IMR-90 (cell line): ENCODE measurements at regions not wholly inside any gene's neighbourhood (a gene's known extent, or its start where the extent isn't known, plus 50 kb on each side); places are given as distances from the start of the nearest gene placed in this dataset.

Experiments used
- ATAC-seq: fragments of 200-7000 bp; cut with Tn5 transposase; 2 replicates; pipeline ENCODE4 v1.9.1; 2020; ENCODE audit warnings: low read depth, mild to moderate bottlenecking, moderate library complexity
- BruUV-seq: library from RNA; stranded (reverse); fragments of 400-500 nt; replicated peaks from 2 replicates; lab custom pipeline; 2021; lab: Mats Ljungman, UMichigan
- CTCF ChIA-PET: fragments of 300-600 bp; formaldehyde crosslinking; extraction: SDS; loops from one replicate; lab custom pipeline; 2021; ENCODE audit warnings: antibody characterized with exemption; lab: Yijun Ruan, JAX
- POLR2A ChIA-PET: fragments of 300-600 bp; sonication (Branson Sonifier 250); formaldehyde crosslinking; loops from one replicate; lab custom pipeline; 2022; ENCODE audit warnings: antibody characterized with exemption; ENCODE audit not compliant: unreplicated experiment; lab: Charles Lee
- DNase-seq: peaks from one replicate; pipeline ENCODE4 v3.0.0; 2013
- H2AFZ ChIP-seq: replicated peaks from 2 replicates; pipeline ENCODE3; 2013; ENCODE audit warnings: low read length, mild to moderate bottlenecking; ENCODE audit not compliant: poor library complexity
- H2AK5ac ChIP-seq: 2 replicates; pipeline ENCODE4 v1.6.1; 2013; ENCODE audit warnings: low read depth, low read length, inconsistent platforms
- H2AK9ac ChIP-seq: replicated peaks from 2 replicates; pipeline ENCODE3; 2013; ENCODE audit warnings: mild to moderate bottlenecking, low read depth, low read length, moderate library complexity; ENCODE audit not compliant: poor library complexity
- H2BK120ac ChIP-seq: 2 replicates; pipeline ENCODE4 v1.6.1; 2013; ENCODE audit warnings: low read depth, low read length, inconsistent platforms
- H2BK15ac ChIP-seq: 3 replicates; pipeline ENCODE4 v1.6.1; 2013; ENCODE audit warnings: low read depth, low read length, inconsistent platforms
- H2BK20ac ChIP-seq: 2 replicates; pipeline ENCODE4 v1.6.1; 2013; ENCODE audit warnings: low read depth, mild to moderate bottlenecking, inconsistent platforms, low read length, moderate library complexity
- H2BK5ac ChIP-seq: 2 replicates; pipeline ENCODE4 v1.6.1; 2013; ENCODE audit warnings: mild to moderate bottlenecking, low read depth, low read length, inconsistent platforms; ENCODE audit not compliant: poor library complexity, severe bottlenecking
- H3K14ac ChIP-seq: replicated peaks from 2 replicates; pipeline ENCODE4 v1.6.1; 2013; ENCODE audit warnings: low read depth, low read length, inconsistent platforms
- H3K18ac ChIP-seq: 2 replicates; pipeline ENCODE4 v1.6.1; 2013; ENCODE audit warnings: low read depth, low read length, control low read depth
- H3K23ac ChIP-seq: 2 replicates; pipeline ENCODE4 v1.6.1; 2013; ENCODE audit warnings: low read depth, low read length, inconsistent platforms
- H3K27ac ChIP-seq: 2 replicates; pipeline ENCODE4 v1.5.1; 2013; ENCODE audit warnings: mild to moderate bottlenecking, control low read depth, low read length; ENCODE audit not compliant: insufficient read depth
- H3K27me3 ChIP-seq: 2 replicates; pipeline ENCODE4 v1.6.1; 2013; ENCODE audit warnings: low read length; ENCODE audit not compliant: control insufficient read depth, insufficient read depth
- H3K36me3 ChIP-seq: 2 replicates; pipeline ENCODE4 v1.6.1; 2013; ENCODE audit warnings: low read length, mixed read lengths; ENCODE audit not compliant: control insufficient read depth, insufficient read depth
- H3K4ac ChIP-seq: 2 replicates; pipeline ENCODE4 v1.6.1; 2013; ENCODE audit warnings: low read depth, low read length, inconsistent platforms
- H3K4me1 ChIP-seq: 2 replicates; pipeline ENCODE4 v1.6.1; 2013; ENCODE audit warnings: low read length, mixed read lengths; ENCODE audit not compliant: control insufficient read depth, insufficient read depth
- H3K4me2 ChIP-seq: 2 replicates; pipeline ENCODE4 v1.6.1; 2013; ENCODE audit warnings: low read depth, mild to moderate bottlenecking, control low read depth, low read length, moderate library complexity
- H3K4me3 ChIP-seq: 2 replicates; pipeline ENCODE4 v1.5.1; 2013; ENCODE audit warnings: low read depth, mild to moderate bottlenecking, control low read depth, low read length, moderate library complexity; ENCODE audit not compliant: insufficient read depth
- H3K56ac ChIP-seq: 2 replicates; pipeline ENCODE4 v1.6.1; 2013; ENCODE audit warnings: low read length, inconsistent platforms; ENCODE audit not compliant: insufficient read depth; ENCODE audit errors: extremely low read depth
- H3K79me1 ChIP-seq, 2 experiments: 2 replicates each; pipeline ENCODE4 v1.6.1; 2013; ENCODE audit warnings: low read length in 2 of 2, inconsistent platforms in 1 of 2, low read depth in 1 of 2
- H3K9ac ChIP-seq: 2 replicates; pipeline ENCODE4 v1.6.1; 2013; ENCODE audit warnings: low read depth, low read length, control low read depth
- H3K9me1 ChIP-seq: 2 replicates; pipeline ENCODE4 v1.6.1; 2013; ENCODE audit warnings: low read length, inconsistent platforms; ENCODE audit not compliant: insufficient read depth
- H3K9me3 ChIP-seq: 2 replicates; pipeline ENCODE4 v1.6.1; 2013; ENCODE audit warnings: low read length; ENCODE audit not compliant: control insufficient read depth, insufficient read depth
- H4K20me1 ChIP-seq: 2 replicates; pipeline ENCODE4 v1.6.1; 2013; ENCODE audit warnings: low read length, inconsistent platforms; ENCODE audit not compliant: insufficient read depth
- H4K5ac ChIP-seq: 2 replicates; pipeline ENCODE4 v1.6.1; 2013; ENCODE audit warnings: mild to moderate bottlenecking, low read depth, low read length, control low read depth
- H4K8ac ChIP-seq, 2 experiments: 2 replicates each; pipeline ENCODE4 v1.6.1; 2013; ENCODE audit warnings: low read depth in 2 of 2, low read length in 2 of 2, control low read depth in 1 of 2, inconsistent platforms in 1 of 2
- H4K91ac ChIP-seq: 2 replicates; pipeline ENCODE4 v1.6.1; 2013; ENCODE audit warnings: low read depth, low read length, inconsistent platforms; ENCODE audit not compliant: insufficient read depth
- CTCF ChIP-seq: conservative IDR thresholded peaks from 2 replicates; pipeline ENCODE4 v1.5.1; 2012; ENCODE audit warnings: mild to moderate bottlenecking, low read depth, low read length, improper control_type of control experiment
- whole genome bisulfite sequencing, 2 experiments: methylation state at CpG; one replicate each; pipeline versions ENCODE4 v1.1.5 to v1.1.7; 2013; ENCODE audit warnings: missing lambda C conversion rate in 2 of 2; ENCODE audit not compliant: insufficient read length in 1 of 2; ENCODE audit errors: extremely low coverage in 2 of 2; 5-methylcytosine and 5-hydroxymethylcytosine counted together
- dilution Hi-C: fragments of 300-500 bp; cut with HindIII; formaldehyde crosslinking; loops from one replicate; pipeline ENCODE4 v1.14.3; 2018; ENCODE audit warnings: low sequenced_read_pairs; ENCODE audit not compliant: unreplicated experiment
- in situ Hi-C: fragments of 300-500 bp; cut with MboI; formaldehyde crosslinking; loops from 3 replicates; pipeline ENCODE4 v1.14.3; 2019; ENCODE audit warnings: low sequenced_read_pairs, inconsistent platforms, mixed read lengths
- intact Hi-C: fragments of 100-400 bp; cut with micrococcal nuclease; formaldehyde crosslinking; loops from 2 replicates; pipeline ENCODE4 v1.10.0; 2022

- Histone ChIP-seq H2BK15ac (no peak overlapping the region), H2AK9ac (no peak overlapping the region), H4K91ac (no peak overlapping the region), H3K18ac (no peak overlapping the region), H3K4me1 (no peaks in the 10 kb centered on the region), H2BK120ac (no peak overlapping the region), H3K4ac (no peak overlapping the region), H3K23ac (no peak overlapping the region), H2AK5ac (no peak overlapping the region), H3K14ac (no peak overlapping the region), H3K36me3 (no peaks in the 10 kb centered on the region), H3K4me2 (no peak overlapping the region), H3K27me3 (no peaks in the 10 kb centered on the region), H4K20me1 (no peaks in the 10 kb centered on the region), H3K9ac (no peak overlapping the region), H2BK20ac (no peak overlapping the region), H3K9me3 (no peaks in the 10 kb centered on the region), H3K56ac (no peak overlapping the region), H2AFZ (no peak overlapping the region), H2BK5ac (no peak overlapping the region), H4K5ac (no peak overlapping the region), H3K4me3 (no peak overlapping the region), H3K27ac (no peak overlapping the region), H3K9me1 (no peaks in the 10 kb centered on the region; the same call in 1 of the 2 replicates), H3K79me1 (no peaks in the 10 kb centered on the region), H4K8ac (no peak overlapping the region)
- DNase-seq (no peak), ATAC-seq (no peak)
- 57% methylated on average over 1 of the region's 1 CpG; no CpG with 5 or more reads in 1 of the 2 experiments for WGBS, 2 experiments
- CTCF ChIA-PET, result no interaction called here
- no peak for TF ChIP-seq CTCF
- no TSS peak for BruUV-seq
- POLR2A ChIA-PET, result no interaction called here
- in situ Hi-C loops, result no loop called here
- intact Hi-C loops, result no loop called here
- dilution Hi-C loops, result no loop called here
These were observed 313.5 kb downstream of the ZNF326 start for GRCh38 chr1:90308421-90308820.
